K562 (cell line): ENCODE measurements at regions not wholly inside any gene's neighbourhood (a gene's known extent, or its start where the extent isn't known, plus 50 kb on each side); places are given as distances from the start of the nearest gene placed in this dataset.

Source experiments
- FOXA3 ChIP-seq, 2 experiments: fragments of 450-650 bp in 1 of 2; sonication (generic) in 1 of 2; formaldehyde crosslinking; IDR thresholded peaks in 1 of 2; conservative IDR thresholded peaks in 1 of 2; 2 replicates each; pipeline versions ENCODE4 v1.4.0 to v1.8.0; 2020 to 2022; ENCODE audit warnings: mild to moderate bottlenecking in 2 of 2, missing genetic modification reagents in 1 of 2
- POLR2A ChIP-seq: fragments of 450-650 bp; conservative IDR thresholded peaks from 2 replicates; pipeline ENCODE4 v1.6.1; 2016
- SETDB1 ChIP-seq: IDR thresholded peaks from one replicate; pipeline ENCODE4 v1.6.1; 2012; ENCODE audit warnings: low read length, control low read depth, inconsistent platforms
- SMARCB1 ChIP-seq: IDR thresholded peaks from 2 replicates; pipeline ENCODE4 v1.6.1; 2011; ENCODE audit warnings: improper control_type of control experiment, low read depth; ENCODE audit not compliant: insufficient read length
- ZBTB8A ChIP-seq: fragments of 450-650 bp; IDR thresholded peaks from 2 replicates; pipeline ENCODE4 v1.6.1; 2018; ENCODE audit warnings: mild to moderate bottlenecking, moderate library complexity; ENCODE audit not compliant: partially characterized antibody
- ZNF444 ChIP-seq: fragments of 250-450 bp; sonication (Bioruptor Pico); IDR thresholded peaks from 2 replicates; pipeline ENCODE4 v1.4.0; 2020; ENCODE audit warnings: mild to moderate bottlenecking, moderate library complexity
- ZNF780A ChIP-seq: fragments of 250-450 bp; sonication (Bioruptor Pico); IDR thresholded peaks from 2 replicates; pipeline ENCODE4 v1.5.0; 2021; ENCODE audit warnings: mild to moderate bottlenecking
- ZNF79 ChIP-seq: fragments of 250-450 bp; sonication (Bioruptor Pico); IDR thresholded peaks from 2 replicates; pipeline ENCODE4 v1.4.0; 2020; ENCODE audit warnings: low read depth, mild to moderate bottlenecking, moderate library complexity
- TF ChIP-seq, protein P1 (sequence below): IDR thresholded peaks from 2 replicates; pipeline ENCODE4 v1.6.1; 2016; ENCODE audit warnings: missing genetic modification characterization, missing compliant biosample characterization
- TF ChIP-seq, protein P2 (sequence below): fragments of 250-450 bp; sonication (Bioruptor Pico); IDR thresholded peaks from 2 replicates; pipeline ENCODE4 v1.5.0; 2020; ENCODE audit warnings: mild to moderate bottlenecking

- no peak for TF ChIP-seq SMARCB1
- TF ChIP-seq, protein P1, sequence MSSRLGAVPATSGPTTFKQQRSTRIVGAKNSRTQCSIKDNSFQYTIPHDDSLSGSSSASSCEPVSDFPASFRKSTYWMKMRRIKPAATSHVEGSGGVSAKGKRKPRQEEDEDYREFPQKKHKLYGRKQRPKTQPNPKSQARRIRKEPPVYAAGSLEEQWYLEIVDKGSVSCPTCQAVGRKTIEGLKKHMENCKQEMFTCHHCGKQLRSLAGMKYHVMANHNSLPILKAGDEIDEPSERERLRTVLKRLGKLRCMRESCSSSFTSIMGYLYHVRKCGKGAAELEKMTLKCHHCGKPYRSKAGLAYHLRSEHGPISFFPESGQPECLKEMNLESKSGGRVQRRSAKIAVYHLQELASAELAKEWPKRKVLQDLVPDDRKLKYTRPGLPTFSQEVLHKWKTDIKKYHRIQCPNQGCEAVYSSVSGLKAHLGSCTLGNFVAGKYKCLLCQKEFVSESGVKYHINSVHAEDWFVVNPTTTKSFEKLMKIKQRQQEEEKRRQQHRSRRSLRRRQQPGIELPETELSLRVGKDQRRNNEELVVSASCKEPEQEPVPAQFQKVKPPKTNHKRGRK: no peak
- TF ChIP-seq ZNF79 (CRISPR knock-in tag): no peak
- no peak for TF ChIP-seq POLR2A
- no peak for TF ChIP-seq ZNF780A (CRISPR knock-in tag)
- TF ChIP-seq, protein P2, sequence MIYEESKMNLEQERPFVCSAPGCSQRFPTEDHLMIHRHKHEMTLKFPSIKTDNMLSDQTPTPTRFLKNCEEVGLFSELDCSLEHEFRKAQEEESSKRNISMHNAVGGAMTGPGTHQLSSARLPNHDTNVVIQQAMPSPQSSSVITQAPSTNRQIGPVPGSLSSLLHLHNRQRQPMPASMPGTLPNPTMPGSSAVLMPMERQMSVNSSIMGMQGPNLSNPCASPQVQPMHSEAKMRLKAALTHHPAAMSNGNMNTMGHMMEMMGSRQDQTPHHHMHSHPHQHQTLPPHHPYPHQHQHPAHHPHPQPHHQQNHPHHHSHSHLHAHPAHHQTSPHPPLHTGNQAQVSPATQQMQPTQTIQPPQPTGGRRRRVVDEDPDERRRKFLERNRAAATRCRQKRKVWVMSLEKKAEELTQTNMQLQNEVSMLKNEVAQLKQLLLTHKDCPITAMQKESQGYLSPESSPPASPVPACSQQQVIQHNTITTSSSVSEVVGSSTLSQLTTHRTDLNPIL (CRISPR knock-in tag): no peak
- no peak for TF ChIP-seq ZNF444 (CRISPR knock-in tag)
- no peak for TF ChIP-seq ZBTB8A
- no peak for TF ChIP-seq FOXA3 (CRISPR knock-in tag; conservative IDR thresholded peaks at IDR 0.05 in 1 of 2, IDR thresholded peaks at IDR 0.05 in 1 of 2)
- no peak for TF ChIP-seq SETDB1
These were observed 106.5 kb upstream of the ETAA1 start for GRCh38 chr2:67290451-67291290.
